ENCODE measurements at regions not wholly inside any gene's neighbourhood (a gene's known extent, or its start where the extent isn't known, plus 50 kb on each side); places are given as distances from the start of the nearest gene placed in this dataset.

DNA sequence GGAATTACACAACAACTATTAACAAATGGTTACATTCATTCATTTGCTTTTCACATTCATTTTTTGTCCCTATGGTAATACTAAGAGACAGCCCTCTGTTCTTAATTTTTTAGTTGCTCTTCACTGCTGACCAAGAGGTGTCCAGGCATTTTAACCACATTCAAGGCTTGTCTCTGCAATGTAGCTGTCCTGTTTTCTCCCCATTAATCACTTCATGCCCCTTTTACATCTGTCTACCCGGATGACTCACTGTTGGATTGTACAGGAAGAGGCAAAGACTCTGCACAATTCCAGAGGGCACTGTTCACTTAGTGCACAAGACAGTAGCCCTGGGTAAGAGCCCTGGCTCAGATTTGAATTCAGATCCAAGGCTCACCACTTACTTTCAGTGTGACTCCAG is 168.5 kb downstream of the NOC3L start:
- no peak overlapping the region for H3K4me3 Mint-ChIP-seq
- Histone ChIP-seq H3K79me2 (ENCODE audit: insufficient read depth, low read length) (no peaks in the 10 kb centered on the region), H3K36me3 (replicated peaks in 1 of 2; ENCODE audit: control insufficient read depth in 1 of 2, insufficient read depth in 2 of 2, low read length in 2 of 2) (no peaks in the 10 kb centered on the region), H3K9me3 (replicated peaks in 1 of 2; ENCODE audit: control insufficient read depth in 1 of 2, insufficient read depth in 1 of 2, low read length in 2 of 2) (no peaks in the 10 kb centered on the region), H3K9ac (ENCODE audit: insufficient read depth, low read length, poor library complexity, severe bottlenecking) (no peak overlapping the region), H3K27me3 (ENCODE audit: control insufficient read depth in 2 of 2, insufficient read depth in 2 of 2, low read length in 2 of 2) (peaks cover 0 to 2% of the 10 kb centered on the region in 2 donors), H2AFZ (ENCODE audit: insufficient read depth, low read depth, low read length, poor library complexity, severe bottlenecking) (no peak overlapping the region), H3K4me2 (replicated peaks; ENCODE audit: extremely low read depth, low read length, poor library complexity, severe bottlenecking) (no peak overlapping the region), H3K4me1 (ENCODE audit: control insufficient read depth in 1 of 2, insufficient read depth in 2 of 2, low read length in 2 of 2) (no peaks in the 10 kb centered on the region), H3K4me3 (replicated peaks in 1 of 3; ENCODE audit: low read depth in 2 of 3, low read length in 3 of 3) (no peak overlapping the region), H3K27ac (ENCODE audit: low read depth in 1 of 2, low read length in 2 of 2) (no peak overlapping the region), H4K20me1 (ENCODE audit: insufficient read depth, low read length) (no peaks in the 10 kb centered on the region)
- DNase-seq, result no peak
- H3K27me3 Mint-ChIP-seq (ENCODE audit: low read depth in 3 of 3), result peaks cover 1 to 13% (median 3%) of the 10 kb centered on the region in 3 donors
- intact Hi-C loops (cut with micrococcal nuclease), result no loop called here
- 75% methylated on average over 1 of the region's 1 CpG for WGBS (ENCODE audit: insufficient coverage)
- no peaks in the 10 kb centered on the region for H3K4me1 Mint-ChIP-seq
- H3K36me3 Mint-ChIP-seq, result no peaks in the 10 kb centered on the region
- H3K9me3 Mint-ChIP-seq, result peaks cover 0 to 5% (median 3%) of the 10 kb centered on the region in 7 donors
- no peak overlapping the region for H3K27ac Mint-ChIP-seq
- TF ChIP-seq, protein P1, sequence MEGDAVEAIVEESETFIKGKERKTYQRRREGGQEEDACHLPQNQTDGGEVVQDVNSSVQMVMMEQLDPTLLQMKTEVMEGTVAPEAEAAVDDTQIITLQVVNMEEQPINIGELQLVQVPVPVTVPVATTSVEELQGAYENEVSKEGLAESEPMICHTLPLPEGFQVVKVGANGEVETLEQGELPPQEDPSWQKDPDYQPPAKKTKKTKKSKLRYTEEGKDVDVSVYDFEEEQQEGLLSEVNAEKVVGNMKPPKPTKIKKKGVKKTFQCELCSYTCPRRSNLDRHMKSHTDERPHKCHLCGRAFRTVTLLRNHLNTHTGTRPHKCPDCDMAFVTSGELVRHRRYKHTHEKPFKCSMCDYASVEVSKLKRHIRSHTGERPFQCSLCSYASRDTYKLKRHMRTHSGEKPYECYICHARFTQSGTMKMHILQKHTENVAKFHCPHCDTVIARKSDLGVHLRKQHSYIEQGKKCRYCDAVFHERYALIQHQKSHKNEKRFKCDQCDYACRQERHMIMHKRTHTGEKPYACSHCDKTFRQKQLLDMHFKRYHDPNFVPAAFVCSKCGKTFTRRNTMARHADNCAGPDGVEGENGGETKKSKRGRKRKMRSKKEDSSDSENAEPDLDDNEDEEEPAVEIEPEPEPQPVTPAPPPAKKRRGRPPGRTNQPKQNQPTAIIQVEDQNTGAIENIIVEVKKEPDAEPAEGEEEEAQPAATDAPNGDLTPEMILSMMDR (IDR thresholded peaks at IDR 0.05), result no peak

DNA sequence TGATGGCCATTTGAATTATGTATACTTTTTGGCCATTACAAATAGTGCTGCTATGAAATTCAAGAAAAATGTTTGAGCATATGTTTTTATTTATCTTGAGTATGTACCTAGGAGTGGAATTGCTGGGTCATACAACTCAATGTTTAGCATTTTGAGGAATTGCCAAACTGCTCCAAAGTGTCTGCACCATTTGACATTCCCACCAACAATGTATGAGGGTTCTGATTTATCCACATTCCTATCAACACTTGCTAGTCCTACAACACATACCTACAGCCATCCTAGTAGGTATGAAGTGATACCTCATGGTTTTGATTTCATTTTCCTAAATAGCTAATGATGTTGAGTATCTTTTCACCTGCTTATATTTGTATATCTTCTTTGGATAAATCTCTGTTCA is 165.5 kb downstream of the NOC3L start:
- Mint-ChIP-seq H3K4me1 (no peaks in the 10 kb centered on the region), H3K9me3 (peaks cover 0 to 3% (median 0%) of the 10 kb centered on the region in 7 donors)

More for the DNA sequence above, 165.5 kb downstream of the NOC3L start:
- Histone ChIP-seq H3K27ac (ENCODE audit: low read depth in 1 of 2, low read length in 2 of 2) (no peak overlapping the region), H3K9me3 (replicated peaks in 1 of 2; ENCODE audit: control insufficient read depth in 1 of 2, insufficient read depth in 1 of 2, low read length in 2 of 2) (no peaks in the 10 kb centered on the region), H4K20me1 (ENCODE audit: insufficient read depth, low read length) (no peaks in the 10 kb centered on the region), H3K9ac (ENCODE audit: insufficient read depth, low read length, poor library complexity, severe bottlenecking) (no peak overlapping the region), H3K79me2 (ENCODE audit: insufficient read depth, low read length) (no peaks in the 10 kb centered on the region), H3K36me3 (replicated peaks in 1 of 2; ENCODE audit: control insufficient read depth in 1 of 2, insufficient read depth in 2 of 2, low read length in 2 of 2) (no peaks in the 10 kb centered on the region), H3K4me1 (ENCODE audit: control insufficient read depth in 1 of 2, insufficient read depth in 2 of 2, low read length in 2 of 2) (no peaks in the 10 kb centered on the region), H3K4me3 (replicated peaks in 1 of 3; ENCODE audit: low read depth in 2 of 3, low read length in 3 of 3) (no peak overlapping the region), H2AFZ (ENCODE audit: insufficient read depth, low read depth, low read length, poor library complexity, severe bottlenecking) (no peak overlapping the region), H3K27me3 (ENCODE audit: control insufficient read depth in 2 of 2, insufficient read depth in 2 of 2, low read length in 2 of 2) (peaks cover 0 to 2% of the 10 kb centered on the region in 2 donors), H3K4me2 (replicated peaks; ENCODE audit: extremely low read depth, low read length, poor library complexity, severe bottlenecking) (no peak overlapping the region)
- DNase-seq, result no peak
- H3K4me3 Mint-ChIP-seq, result no peak overlapping the region
- intact Hi-C loops (cut with micrococcal nuclease), result no loop called here
- no peaks in the 10 kb centered on the region for H3K36me3 Mint-ChIP-seq
- peaks cover 1 to 6% (median 3%) of the 10 kb centered on the region in 3 donors for H3K27me3 Mint-ChIP-seq (ENCODE audit: low read depth in 3 of 3)
- TF ChIP-seq, protein P1 (IDR thresholded peaks at IDR 0.05), result no peak
- H3K27ac Mint-ChIP-seq, result no peak overlapping the region

Data from CD14-positive monocyte (primary cell).